NCI-H146 (cell line): ENCODE measurements at regions not wholly inside any gene's neighbourhood (a gene's known extent, or its start where the extent isn't known, plus 50 kb on each side); places are given as distances from the start of the nearest gene placed in this dataset.

Experiments
- DNase-seq: peaks from one replicate; lab custom pipeline; 2025; lab: John Stamatoyannopoulos, UW

DNA sequence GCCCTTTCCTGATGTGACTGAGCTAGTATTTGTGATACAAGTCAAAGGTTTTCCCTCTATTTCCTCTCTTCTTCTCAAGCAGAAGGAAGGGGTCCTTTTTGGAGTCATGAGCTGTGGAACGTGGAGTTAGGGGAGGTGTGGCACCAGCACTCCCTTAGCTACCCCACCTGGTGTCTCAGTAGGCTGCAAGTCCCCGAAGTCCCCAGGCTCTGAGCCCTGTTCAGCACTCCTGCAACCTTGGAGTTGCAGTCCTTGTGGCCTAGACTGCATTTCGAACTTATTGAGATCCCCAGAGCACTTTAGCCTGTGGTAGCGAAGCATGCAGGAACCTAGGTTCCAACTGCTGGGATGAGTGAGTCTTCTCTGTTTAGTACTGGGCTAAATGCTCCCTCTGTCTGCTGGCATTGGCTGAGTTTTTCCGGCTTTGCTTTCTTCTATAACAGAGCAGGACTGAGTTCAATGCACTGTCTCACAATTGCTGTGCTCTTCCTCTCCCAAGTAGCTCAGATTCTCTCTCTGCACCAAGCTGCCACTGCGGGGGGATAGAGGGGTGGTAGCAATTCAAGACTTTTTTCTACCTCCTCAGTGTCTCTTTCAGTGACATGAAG is 600.7 kb upstream of the CDH9 start:
- no peak for DNase-seq

DNA sequence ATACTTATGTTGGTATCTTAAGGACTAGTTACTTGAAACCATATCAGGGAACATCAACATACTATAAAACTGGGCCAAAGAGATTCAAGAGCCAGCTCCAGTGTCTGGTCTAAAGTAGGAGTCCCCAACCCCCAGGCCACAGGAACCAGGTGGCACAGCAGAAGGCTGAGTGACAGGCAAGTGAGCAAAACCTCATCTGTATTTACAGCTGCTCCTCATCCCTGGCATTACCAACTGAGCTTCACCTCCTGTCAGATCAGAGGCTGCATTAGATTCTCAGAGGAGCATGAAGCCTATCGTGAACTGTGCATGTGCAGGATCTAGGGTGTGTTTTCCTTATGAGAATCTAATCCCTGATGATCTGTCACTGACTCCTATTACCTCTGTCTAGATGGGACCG is 581.6 kb upstream of the CDH9 start:
- DNase-seq, result no peak

DNA sequence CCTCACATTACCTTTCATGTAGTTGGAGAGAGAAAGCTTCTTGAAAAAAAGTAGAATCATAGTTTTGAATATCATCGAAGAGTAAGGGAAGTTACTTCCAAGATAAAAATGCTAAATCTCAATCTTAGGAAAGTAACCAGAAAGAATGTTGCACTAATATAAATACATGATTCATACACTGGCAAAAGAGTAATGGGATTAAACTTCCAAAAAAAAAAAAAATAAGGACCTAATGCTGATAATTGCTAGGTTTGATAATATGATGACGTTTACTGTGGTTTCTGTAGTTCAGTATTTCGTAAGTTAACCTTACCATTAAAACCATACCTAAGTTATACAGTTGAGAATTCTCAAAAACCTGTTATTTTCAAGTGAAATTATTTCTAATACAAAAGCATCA is 573.8 kb upstream of the CDH9 start:
- no peak for DNase-seq

DNA sequence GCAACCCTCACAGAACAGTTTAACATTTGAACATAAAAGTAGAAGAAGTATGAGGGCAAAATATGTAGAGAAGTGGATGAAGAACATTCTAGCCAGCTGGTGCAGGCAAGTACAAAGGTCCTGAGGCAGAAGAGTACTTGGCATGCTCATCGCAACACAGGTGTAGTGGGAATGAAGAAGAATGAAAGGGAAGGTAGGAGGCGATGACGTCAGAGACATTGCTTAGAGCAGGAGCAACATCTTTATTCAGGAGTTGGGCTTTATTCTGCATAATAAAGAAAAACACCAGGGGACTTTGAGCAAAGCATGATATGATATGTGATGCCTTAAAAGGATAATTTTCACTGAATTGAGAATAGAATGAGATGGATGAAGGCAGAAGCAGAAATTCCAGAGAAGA is 570.6 kb upstream of the CDH9 start:
- no peak for DNase-seq

DNA sequence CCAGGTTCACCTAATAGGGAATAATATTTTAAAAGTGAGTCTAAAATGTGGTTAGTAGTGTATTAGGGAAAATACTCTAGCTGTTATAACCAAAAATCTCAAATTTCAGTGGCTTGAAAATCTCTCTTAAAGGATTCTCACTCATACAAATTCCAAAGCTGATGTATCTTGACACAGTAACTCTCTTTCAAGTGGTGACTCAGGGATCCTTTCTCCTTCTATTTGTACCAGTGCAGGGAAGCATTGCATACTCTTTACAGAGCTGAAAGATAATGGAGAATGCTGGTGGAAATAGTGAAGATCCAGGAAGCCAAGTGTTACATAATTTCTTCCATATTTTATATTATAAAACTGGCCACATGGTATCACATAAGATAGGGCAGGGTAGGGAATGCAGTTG is 560.2 kb upstream of the CDH9 start:
- DNase-seq, result no peak

DNA sequence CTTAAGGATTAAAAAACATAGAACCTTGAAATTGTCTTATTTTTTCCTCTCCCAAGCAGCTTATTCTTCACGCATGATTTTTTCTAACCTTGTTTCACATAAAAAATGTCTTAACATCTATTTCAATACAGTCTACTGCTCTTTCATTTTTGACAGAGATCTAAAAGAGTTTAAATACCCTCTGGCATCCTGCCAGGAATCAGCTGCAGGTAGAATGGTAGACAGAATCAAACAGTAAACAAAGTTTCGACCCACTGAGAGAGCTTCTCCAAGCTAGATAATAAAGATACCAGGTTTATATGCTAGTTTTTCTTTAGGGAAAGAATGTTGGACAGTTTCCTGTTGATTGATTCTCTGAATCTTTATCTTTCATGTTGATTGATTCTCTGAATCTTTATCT is 555.8 kb upstream of the CDH9 start:
- peak; percentile 8 for DNase-seq

DNA sequence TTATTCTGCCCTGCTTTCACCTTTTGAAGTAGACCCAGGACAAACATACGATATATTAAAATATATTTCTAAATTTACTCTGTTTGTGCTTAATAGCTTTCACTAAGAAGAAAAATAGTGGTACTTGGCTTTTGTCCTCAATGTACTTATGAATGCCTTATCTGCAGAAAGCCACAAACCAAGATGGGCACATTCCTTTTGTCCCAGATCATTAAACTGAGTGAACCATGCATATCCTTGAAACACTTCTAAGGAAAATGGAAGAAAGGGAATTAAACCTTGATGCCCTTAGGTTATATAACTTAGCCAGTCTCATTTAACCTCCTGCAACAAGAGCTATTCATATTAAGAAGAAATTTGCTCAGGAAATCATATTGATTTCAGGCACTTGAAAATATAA is 553.8 kb upstream of the CDH9 start:
- no peak for DNase-seq

DNA sequence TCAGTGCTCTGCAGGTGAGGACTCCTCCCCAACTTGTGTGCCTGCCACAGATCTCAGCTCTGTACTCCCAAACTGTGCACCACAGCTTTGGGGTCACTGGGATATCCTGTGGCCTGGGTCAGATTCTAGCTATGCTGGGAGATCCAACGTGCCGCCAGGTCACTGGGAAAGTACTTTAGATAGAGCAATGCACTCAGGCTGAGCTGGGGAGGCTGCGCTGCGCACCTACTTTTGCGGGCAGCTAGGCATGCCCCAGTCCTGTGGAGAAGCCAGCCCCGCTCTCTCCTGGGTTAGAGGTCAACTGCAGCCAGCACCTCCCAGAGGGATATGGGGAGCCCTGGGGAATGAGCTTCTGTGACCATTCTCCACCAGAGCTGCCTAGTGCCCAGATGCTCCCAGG is 552.1 kb upstream of the CDH9 start:
- no peak for DNase-seq

DNA sequence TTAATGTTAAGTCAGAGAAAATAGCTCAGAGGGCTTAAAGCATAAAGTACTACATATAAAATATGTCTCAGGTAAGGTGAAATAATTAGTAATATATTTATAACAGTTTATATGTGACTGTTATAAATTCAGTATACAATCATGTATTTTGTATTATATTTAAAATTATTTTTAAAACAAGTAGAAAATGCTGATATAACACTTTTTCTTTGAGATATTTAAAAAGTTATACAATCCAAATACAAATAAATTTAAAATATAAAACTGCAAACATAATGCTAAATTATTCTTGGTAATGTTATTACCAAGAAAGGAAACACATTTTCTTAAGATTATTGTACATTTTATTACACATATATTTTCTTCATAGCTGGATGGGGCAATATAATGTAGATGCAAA is 539.9 kb upstream of the CDH9 start:
- DNase-seq, result no peak

DNA sequence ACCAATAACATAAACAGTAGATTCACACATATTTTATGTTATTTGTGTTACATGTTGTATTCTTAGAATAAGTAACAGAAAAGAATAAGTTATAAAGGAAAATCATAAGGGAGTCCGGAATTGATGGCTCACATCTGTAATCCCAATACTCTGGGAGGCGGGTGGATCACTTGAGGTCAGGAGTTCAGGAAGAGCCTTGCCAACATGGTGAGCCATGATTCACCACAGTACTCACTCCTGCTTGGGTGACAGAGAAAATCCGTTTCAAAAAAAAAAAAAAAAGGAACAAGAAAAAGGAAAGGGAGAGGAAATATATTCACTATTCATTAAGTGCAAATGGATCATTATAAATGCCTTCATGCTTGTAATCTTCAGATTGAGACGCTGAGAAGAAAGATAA is 533.3 kb upstream of the CDH9 start:
- no peak for DNase-seq

DNA sequence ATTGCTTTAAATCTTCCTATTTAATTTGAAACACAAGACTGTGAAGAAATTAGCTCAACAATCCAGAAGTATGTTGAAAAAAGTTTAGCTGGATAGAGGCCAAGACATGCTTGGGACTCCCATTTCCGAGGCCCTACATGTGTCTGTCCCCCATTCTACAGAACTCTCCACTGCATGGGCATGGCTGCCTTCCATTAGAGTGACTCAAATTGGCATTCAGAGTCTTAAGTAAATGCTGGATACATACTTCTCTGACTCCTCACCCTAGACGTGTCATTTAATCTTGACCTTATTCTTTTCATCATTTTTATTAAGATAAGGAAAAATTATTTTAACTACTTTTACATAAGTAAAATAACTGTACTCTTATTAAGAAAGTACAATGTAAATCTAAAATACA is 530.4 kb upstream of the CDH9 start:
- DNase-seq, result no peak

DNA sequence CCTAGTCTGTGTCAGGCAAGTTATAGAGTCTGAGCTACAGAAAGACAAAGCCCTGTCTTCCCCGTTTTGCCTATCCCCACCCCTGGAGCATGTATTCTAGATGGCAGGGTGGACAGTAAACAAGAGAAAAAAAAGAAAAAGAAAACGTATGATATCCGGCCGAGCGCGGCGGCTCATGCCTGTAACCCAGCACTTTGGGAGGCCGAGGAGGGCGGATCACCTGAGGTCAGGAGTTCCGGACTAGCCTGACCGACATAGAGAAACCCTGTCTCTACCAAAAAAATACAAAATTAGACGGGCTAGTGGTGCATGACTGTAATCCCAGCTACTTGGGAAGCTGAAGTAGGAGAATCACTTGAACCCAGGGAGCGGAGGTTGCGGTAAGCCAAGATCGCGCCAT is 523.0 kb upstream of the CDH9 start:
- DNase-seq, result no peak

DNA sequence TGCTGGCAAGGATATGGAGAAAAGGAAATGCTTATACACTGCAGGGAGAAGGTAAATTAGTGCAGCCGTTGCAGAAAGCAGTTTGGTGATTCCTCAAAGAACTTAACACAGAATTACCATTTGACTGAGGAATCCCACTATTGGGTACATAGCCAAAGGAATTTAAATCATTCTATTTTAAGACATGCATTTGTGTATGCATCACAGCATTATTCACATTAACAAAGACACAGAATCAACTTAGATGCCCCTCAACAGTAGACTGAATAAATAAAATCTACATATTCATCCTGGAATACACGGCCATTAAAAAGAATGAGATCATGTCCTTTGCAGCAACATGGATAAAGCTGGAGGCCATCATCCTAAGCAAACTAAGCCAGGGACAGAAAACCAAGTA is 510.1 kb upstream of the CDH9 start:
- no peak for DNase-seq

DNA sequence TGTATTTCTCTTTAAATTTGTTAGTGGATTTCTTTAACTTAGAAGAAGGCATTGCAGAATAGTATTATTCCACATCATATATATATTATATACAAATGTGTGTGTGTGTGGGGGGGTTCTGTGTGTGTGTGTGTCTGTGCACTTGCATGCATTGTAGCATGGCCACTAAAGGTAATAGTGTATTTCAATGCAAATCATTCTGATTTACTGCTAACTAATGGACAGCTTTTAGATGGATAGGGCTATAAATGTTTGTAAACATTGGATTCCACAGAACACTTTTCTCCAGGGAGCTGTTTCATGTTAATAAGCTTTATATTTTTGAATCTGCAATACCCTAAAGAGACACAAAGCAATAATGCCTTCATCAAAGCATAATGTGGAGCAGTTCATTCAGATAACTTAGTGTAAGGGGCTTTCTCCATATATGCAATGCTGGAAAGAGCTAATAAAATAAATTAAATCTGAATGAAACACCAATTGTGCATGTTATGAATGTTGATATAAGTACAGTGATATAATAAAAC is 496.7 kb upstream of the CDH9 start:
- no peak for DNase-seq

DNA sequence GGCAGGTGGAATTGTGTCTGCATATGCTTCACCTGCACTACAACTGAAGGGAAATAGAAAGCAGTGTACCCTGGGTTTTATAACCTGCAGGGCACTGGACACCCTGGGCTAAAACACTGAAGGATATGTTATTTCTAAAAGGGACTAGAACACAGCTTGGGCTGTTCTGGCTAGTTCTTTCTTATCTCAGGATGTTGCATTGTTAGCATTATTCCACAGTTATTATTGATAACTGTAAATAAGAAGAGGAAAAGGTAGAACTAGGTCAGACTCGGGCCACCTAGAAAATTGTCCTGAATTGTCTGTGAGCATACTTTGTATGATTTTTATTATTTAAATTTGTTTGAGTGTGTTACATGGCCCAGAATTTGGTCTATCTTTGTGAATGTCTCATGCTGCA is 493.9 kb upstream of the CDH9 start:
- no peak for DNase-seq

DNA sequence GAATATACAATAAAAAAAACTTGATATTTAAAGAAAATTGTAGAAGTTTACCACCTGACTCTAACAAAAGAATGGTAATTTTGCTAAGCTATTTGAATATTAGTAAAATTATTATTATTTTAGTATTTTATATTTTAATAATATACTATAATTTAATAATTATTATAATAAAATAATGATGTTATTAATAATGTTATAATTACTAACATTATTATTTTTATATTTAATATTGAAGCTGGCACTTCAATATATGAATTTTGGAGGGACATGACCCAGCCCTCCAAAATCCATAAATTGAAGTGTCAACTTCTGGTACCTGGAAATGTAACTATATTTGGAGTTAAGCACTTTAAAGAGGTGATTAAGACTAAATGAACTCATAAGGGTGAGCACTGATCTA is 486.1 kb upstream of the CDH9 start:
- DNase-seq, result no peak

DNA sequence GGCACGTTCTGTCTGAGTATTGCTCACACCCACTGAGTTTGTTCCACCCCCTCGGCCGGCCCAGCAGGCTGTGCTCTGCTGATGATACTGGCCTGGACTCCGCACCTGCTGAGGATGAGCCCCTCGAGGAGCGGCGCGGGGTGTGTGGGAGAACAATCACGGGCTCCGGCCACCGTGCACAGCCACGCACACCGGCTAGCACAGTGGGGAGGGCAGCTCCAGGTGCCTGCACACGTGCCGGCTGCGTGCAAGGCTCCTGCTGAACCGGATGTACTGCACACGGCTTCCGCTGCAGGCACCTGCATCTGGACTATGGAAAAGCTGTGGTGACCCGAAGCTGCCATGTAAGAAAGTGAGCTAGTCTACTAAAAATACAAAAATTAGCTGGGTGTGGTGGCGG is 485.2 kb upstream of the CDH9 start:
- no peak for DNase-seq

DNA sequence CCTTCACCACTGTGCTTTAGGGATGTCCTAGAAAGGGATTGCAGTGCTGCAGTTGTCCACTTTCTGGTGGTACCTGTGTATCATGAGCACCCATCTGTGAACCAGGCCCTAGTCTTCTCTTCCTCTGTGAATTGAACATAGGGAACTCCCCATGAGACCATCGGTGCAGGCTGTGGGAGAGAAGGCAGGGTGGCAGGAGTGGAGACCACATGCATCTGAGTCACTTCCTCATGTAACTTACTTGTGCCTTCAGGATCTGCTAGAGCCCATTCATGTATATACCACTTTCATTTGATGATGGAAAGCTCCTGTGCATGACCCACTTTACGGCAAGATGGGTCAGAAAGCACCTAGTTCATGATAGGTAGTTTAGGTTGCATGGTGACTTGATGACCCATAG is 478.1 kb upstream of the CDH9 start:
- DNase-seq, result no peak

DNA sequence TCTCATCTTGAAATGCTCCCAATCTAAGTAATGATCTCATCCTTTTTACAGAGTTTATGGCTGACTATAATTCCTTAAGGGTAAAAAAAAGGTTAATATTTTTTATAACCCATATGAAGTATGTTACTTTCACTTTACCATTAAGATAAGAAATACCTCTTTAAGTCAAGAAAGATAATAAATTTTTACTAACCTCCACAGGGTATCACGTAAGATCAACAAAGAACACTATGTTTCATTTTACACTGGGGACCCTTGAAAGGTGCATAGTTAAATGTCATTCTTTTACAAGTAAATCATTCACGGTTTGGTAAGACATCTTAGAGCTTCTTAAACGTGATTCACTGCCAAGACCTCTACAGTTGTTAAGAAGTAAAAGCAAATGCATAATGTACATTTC is 472.7 kb upstream of the CDH9 start:
- no peak for DNase-seq

DNA sequence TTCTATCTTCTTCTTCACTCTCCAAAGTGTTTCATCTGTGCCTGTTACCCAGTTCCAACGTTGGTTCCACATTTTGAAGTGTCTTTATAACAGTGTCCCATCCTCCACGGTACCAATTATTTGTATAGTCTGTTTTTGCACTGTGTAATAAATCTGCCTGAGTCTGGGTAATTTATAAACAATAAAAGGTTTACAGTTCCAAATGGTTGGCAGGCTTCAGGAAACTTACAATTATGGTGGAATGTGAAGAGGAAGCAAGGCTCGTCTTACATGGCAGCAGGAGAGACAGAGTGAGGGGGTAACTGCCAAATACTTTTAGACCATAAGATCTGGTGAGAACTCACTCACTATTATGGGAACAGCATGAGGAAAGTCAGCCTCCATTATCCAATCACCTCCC is 465.4 kb upstream of the CDH9 start:
- DNase-seq, result no peak

DNA sequence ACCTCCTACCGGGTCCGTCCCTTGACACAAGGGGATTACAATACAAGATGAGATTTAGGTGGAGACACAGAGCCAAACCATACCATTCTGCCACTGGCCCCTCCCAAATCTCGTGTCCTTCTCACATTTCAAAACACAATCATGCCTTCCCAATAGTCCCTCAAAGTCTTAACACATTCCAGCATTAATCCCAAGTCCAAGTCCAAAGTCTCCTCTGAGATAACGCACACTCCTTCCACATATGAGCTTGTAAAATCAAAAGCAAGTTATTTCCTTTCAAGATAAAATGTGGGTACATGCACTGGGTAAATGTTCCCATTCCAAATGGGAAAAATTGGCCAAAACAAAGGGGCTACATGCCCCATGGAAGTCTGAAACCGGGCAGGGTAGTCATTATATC is 463.9 kb upstream of the CDH9 start:
- DNase-seq, result no peak

DNA sequence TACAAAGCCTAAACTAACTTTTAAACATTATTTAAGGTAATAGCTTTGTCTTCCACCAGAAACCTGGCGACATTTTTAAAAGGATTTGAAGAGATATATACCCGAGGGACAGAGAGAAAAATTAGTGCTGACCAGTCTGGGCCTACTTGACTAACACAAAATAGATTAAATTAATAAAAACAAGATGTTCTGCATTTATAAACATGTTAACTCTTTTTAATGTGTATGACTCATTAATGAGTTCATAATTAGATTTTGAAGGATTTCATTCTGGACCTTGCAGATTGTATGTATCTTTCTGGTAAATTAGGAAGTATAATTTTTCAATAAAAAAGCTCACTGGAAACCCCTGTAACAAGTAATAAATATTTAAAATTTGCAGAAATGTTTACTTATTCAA is 459.1 kb upstream of the CDH9 start:
- no peak for DNase-seq

DNA sequence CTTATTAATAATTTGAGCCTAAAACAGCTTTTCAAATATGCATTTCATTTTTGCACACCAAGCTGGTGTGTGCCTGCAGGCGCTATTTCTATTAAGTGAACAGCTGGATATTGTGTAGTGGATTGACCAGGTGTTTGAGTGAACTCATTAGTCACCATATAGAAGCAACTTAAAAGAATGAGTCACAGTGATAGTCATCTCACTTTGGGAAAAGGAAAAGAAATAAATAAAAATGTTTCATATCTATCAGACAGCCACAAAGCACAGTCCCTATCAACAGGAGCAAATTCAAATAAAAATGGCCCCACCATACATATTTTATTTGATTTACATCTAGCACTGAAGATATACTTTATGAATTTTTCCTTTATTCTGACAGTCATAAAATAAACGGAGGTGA is 456.5 kb upstream of the CDH9 start:
- no peak for DNase-seq

DNA sequence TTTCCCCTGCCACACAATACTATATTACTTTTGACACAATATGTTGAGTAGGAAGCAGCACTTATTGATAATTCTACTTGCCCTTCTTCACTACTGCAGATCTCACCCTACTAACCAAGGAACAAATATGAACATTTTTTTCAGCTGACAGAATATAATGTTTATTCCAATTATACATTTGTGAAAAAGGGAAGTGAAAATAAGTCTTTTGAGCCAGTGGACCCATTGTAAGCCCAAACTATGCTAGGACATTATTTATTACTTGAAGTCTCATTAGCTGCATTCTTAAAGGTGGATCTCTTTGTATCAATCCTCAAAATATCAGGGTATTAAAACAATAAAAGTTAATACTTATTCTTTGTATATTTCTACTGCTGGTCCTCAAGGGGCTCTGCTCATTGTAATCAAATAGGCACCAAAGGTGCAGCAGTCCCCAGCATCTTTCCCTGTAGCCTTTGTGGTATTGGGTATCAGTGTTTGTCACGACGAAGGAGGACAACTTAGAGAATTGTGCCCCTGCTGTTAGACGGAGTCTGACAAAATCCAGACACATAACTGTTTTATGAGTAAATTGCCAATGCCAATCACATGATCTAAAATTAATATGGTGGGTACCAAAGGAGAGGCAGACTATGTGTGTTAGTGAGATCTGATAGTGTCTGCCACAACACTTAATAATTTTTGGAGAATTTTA is 453.5 kb upstream of the CDH9 start:
- no peak for DNase-seq
